ENCODE measurements at regions not wholly inside any gene's neighbourhood (a gene's known extent, or its start where the extent isn't known, plus 50 kb on each side); places are given as distances from the start of the nearest gene placed in this dataset.

- no peak for DNase-seq
- Histone ChIP-seq H3K4me2 (ENCODE audit: insufficient read depth, low read length) (no peak overlapping the region), H4K20me1 (ENCODE audit: insufficient read depth, low read length) (no peaks in the 10 kb centered on the region)
Observed at GRCh38 chr6:22444330-22444729, 125.0 kb upstream of the HDGFL1 start.

GRCh38 chr6:22445946-22446345 lies 123.4 kb upstream of the HDGFL1 start:
- H3K4me1 ChIP-seq (ENCODE audit: insufficient read depth, low read length): no peaks in the 10 kb centered on the region
- H2AFZ ChIP-seq (ENCODE audit: low read depth, low read length): no peak overlapping the region
- no peaks in the 10 kb centered on the region for H3K36me3 ChIP-seq (ENCODE audit: insufficient read depth, low read length)
- no peaks in the 10 kb centered on the region for H3K79me2 ChIP-seq (ENCODE audit: insufficient read depth, low read length)
- H3K27me3 ChIP-seq (ENCODE audit: insufficient read depth, low read length, poor library complexity): no peaks in the 10 kb centered on the region
- no peak overlapping the region for H3K9ac ChIP-seq (ENCODE audit: low read depth, low read length)
- H3K4me2 ChIP-seq (ENCODE audit: insufficient read depth, low read length): no peak overlapping the region
- no peak for ATAC-seq (ENCODE audit: insufficient read depth, low read depth)
- no peak for TF ChIP-seq EZH2 (IDR thresholded peaks at IDR 0.05; ENCODE audit: borderline replicate concordance, low read depth, low read length, severe bottlenecking)
- no peak for TF ChIP-seq CTCF (IDR thresholded peaks at IDR 0.05; ENCODE audit: borderline replicate concordance, extremely low read depth, low read length, poor library complexity, severe bottlenecking)
- no peak overlapping the region for H3K27ac ChIP-seq (ENCODE audit: low read length)
- no peaks in the 10 kb centered on the region for H3K9me3 ChIP-seq (ENCODE audit: insufficient read depth, low read length, severe bottlenecking)
- no peak for DNase-seq
- H3K4me3 ChIP-seq (ENCODE audit: low read depth in 1 of 2, low read length in 2 of 2): no peak overlapping the region
- no peaks in the 10 kb centered on the region for H4K20me1 ChIP-seq (ENCODE audit: insufficient read depth, low read length)

More at GRCh38 chr6:22444330-22444729, 125.0 kb upstream of the HDGFL1 start:
- H3K9ac ChIP-seq (ENCODE audit: low read depth, low read length): no peak overlapping the region
- H3K36me3 ChIP-seq (ENCODE audit: insufficient read depth, low read length): no peaks in the 10 kb centered on the region
- no peaks in the 10 kb centered on the region for H3K9me3 ChIP-seq (ENCODE audit: insufficient read depth, low read length, severe bottlenecking)
- H3K4me3 ChIP-seq (ENCODE audit: low read depth in 1 of 2, low read length in 2 of 2): no peak overlapping the region
- no peak overlapping the region for H2AFZ ChIP-seq (ENCODE audit: low read depth, low read length)
- ATAC-seq (ENCODE audit: insufficient read depth, low read depth): no peak
- no peaks in the 10 kb centered on the region for H3K27me3 ChIP-seq (ENCODE audit: insufficient read depth, low read length, poor library complexity)
- H3K79me2 ChIP-seq (ENCODE audit: insufficient read depth, low read length): no peaks in the 10 kb centered on the region
- H3K4me1 ChIP-seq (ENCODE audit: insufficient read depth, low read length): no peaks in the 10 kb centered on the region
- TF ChIP-seq CTCF (IDR thresholded peaks at IDR 0.05; ENCODE audit: borderline replicate concordance, extremely low read depth, low read length, poor library complexity, severe bottlenecking): no peak
- H3K27ac ChIP-seq (ENCODE audit: low read length): no peak overlapping the region

- no peak for DNase-seq
- TF ChIP-seq EZH2 (IDR thresholded peaks at IDR 0.05; ENCODE audit: borderline replicate concordance, low read depth, low read length, severe bottlenecking) (no peak), CTCF (IDR thresholded peaks at IDR 0.05; ENCODE audit: borderline replicate concordance, extremely low read depth, low read length, poor library complexity, severe bottlenecking) (no peak)
- Histone ChIP-seq H3K4me3 (ENCODE audit: low read depth in 1 of 2, low read length in 2 of 2) (no peak overlapping the region), H3K4me1 (ENCODE audit: insufficient read depth, low read length) (no peaks in the 10 kb centered on the region), H3K79me2 (ENCODE audit: insufficient read depth, low read length) (no peaks in the 10 kb centered on the region), H3K9ac (ENCODE audit: low read depth, low read length) (no peak overlapping the region), H2AFZ (ENCODE audit: low read depth, low read length) (no peak overlapping the region), H4K20me1 (ENCODE audit: insufficient read depth, low read length) (no peaks in the 10 kb centered on the region), H3K27ac (ENCODE audit: low read length) (no peak overlapping the region), H3K27me3 (ENCODE audit: insufficient read depth, low read length, poor library complexity) (no peaks in the 10 kb centered on the region), H3K4me2 (ENCODE audit: insufficient read depth, low read length) (no peak overlapping the region), H3K36me3 (ENCODE audit: insufficient read depth, low read length) (no peaks in the 10 kb centered on the region), H3K9me3 (ENCODE audit: insufficient read depth, low read length, severe bottlenecking) (no peaks in the 10 kb centered on the region)
- no peak for ATAC-seq (ENCODE audit: insufficient read depth, low read depth)
Observed at GRCh38 chr6:22447249-22448196, 121.8 kb upstream of the HDGFL1 start.
